HepG2 (cell line): ENCODE measurements at regions not wholly inside any gene's neighbourhood (a gene's known extent, or its start where the extent isn't known, plus 50 kb on each side); places are given as distances from the start of the nearest gene placed in this dataset.
A peak's percentile ranks its signal among the peaks of the same experiment; 100 is the strongest.

Experiments
- ARID2 ChIP-seq: sonication (generic); formaldehyde crosslinking; IDR thresholded peaks from 2 replicates; pipeline ENCODE4 v1.8.1; 2022; ENCODE audit warnings: mild to moderate bottlenecking, missing genetic modification reagents, borderline replicate concordance
- ETV6 ChIP-seq: sonication (generic); formaldehyde crosslinking; conservative IDR thresholded peaks from 2 replicates; pipeline ENCODE4 v1.4.0; 2020; ENCODE audit warnings: missing genetic modification reagents
- FOXM1 ChIP-seq: sonication (generic); formaldehyde crosslinking; IDR thresholded peaks from 2 replicates; pipeline ENCODE4 v1.5.0; 2020; ENCODE audit warnings: missing genetic modification reagents
- HDAC1 ChIP-seq: sonication (generic); formaldehyde crosslinking; IDR thresholded peaks from 2 replicates; pipeline ENCODE4 v1.5.1; 2020; ENCODE audit warnings: mild to moderate bottlenecking, missing genetic modification reagents
- HOXD1 ChIP-seq: sonication (generic); formaldehyde crosslinking; IDR thresholded peaks from 2 replicates; pipeline ENCODE4 v1.5.0; 2020; ENCODE audit warnings: missing genetic modification reagents
- KDM1A ChIP-seq: IDR thresholded peaks from 2 replicates; pipeline ENCODE4 v1.6.1; 2016; ENCODE audit warnings: missing compliant biosample characterization
- KDM3A ChIP-seq: IDR thresholded peaks from 2 replicates; pipeline ENCODE4 v1.6.1; 2018; ENCODE audit warnings: low read depth, missing compliant biosample characterization
- MAZ ChIP-seq, 2 experiments: sonication (generic) in 1 of 2; formaldehyde crosslinking in 1 of 2; IDR thresholded peaks; 2 replicates each; pipeline versions ENCODE4 v1.5.0 to v1.6.1; 2012 to 2020; ENCODE audit warnings: low read depth in 2 of 2, mild to moderate bottlenecking in 2 of 2, borderline replicate concordance in 1 of 2, improper control_type of control experiment in 1 of 2, low read length in 1 of 2, missing genetic modification reagents in 1 of 2, moderate library complexity in 1 of 2
- MYC ChIP-seq: sonication (generic); formaldehyde crosslinking; IDR thresholded peaks from 2 replicates; pipeline ENCODE4 v1.9.0; 2021; ENCODE audit warnings: missing genetic modification reagents, borderline replicate concordance
- NFYC ChIP-seq: IDR thresholded peaks from 2 replicates; pipeline ENCODE4 v1.6.1; 2016; ENCODE audit warnings: missing genetic modification reagents, missing compliant biosample characterization
- RFXAP ChIP-seq: sonication (generic); formaldehyde crosslinking; IDR thresholded peaks from 2 replicates; pipeline ENCODE4 v1.4.0; 2020; ENCODE audit warnings: missing genetic modification reagents, borderline replicate concordance
- TMF1 ChIP-seq: sonication (generic); formaldehyde crosslinking; IDR thresholded peaks from 2 replicates; pipeline ENCODE4 v1.8.1; 2022; ENCODE audit warnings: low read depth, missing genetic modification reagents
- YEATS4 ChIP-seq: sonication (generic); formaldehyde crosslinking; IDR thresholded peaks from 2 replicates; pipeline ENCODE4 v1.4.0; 2020; ENCODE audit warnings: missing genetic modification reagents, borderline replicate concordance
- ZNF263 ChIP-seq: sonication (generic); formaldehyde crosslinking; IDR thresholded peaks from 2 replicates; pipeline ENCODE4 v1.4.0; 2020; ENCODE audit warnings: missing genetic modification reagents
- ZNF563 ChIP-seq: sonication (generic); formaldehyde crosslinking; IDR thresholded peaks from 2 replicates; pipeline ENCODE4 v1.8.0; 2022; ENCODE audit warnings: mild to moderate bottlenecking, moderate library complexity, missing genetic modification reagents
- ZNF788 ChIP-seq: sonication (generic); formaldehyde crosslinking; IDR thresholded peaks from 2 replicates; pipeline ENCODE4 v1.5.0; 2020; ENCODE audit warnings: mild to moderate bottlenecking, missing genetic modification reagents, borderline replicate concordance
- ZNF792 ChIP-seq: IDR thresholded peaks from 2 replicates; pipeline ENCODE4 v1.6.1; 2016
- TF ChIP-seq, protein P1 (sequence below): IDR thresholded peaks from 2 replicates; pipeline ENCODE4 v1.4.0; 2020; ENCODE audit warnings: mild to moderate bottlenecking, missing genetic modification reagents
- TF ChIP-seq, protein P2 (sequence below): sonication (generic); formaldehyde crosslinking; IDR thresholded peaks from 2 replicates; pipeline ENCODE4 v1.5.0; 2020; ENCODE audit warnings: mild to moderate bottlenecking, missing genetic modification reagents
- TF ChIP-seq, protein P3 (sequence below): IDR thresholded peaks from 2 replicates; pipeline ENCODE4 v1.6.1; 2016; ENCODE audit warnings: missing genetic modification reagents, missing compliant biosample characterization

DNA sequence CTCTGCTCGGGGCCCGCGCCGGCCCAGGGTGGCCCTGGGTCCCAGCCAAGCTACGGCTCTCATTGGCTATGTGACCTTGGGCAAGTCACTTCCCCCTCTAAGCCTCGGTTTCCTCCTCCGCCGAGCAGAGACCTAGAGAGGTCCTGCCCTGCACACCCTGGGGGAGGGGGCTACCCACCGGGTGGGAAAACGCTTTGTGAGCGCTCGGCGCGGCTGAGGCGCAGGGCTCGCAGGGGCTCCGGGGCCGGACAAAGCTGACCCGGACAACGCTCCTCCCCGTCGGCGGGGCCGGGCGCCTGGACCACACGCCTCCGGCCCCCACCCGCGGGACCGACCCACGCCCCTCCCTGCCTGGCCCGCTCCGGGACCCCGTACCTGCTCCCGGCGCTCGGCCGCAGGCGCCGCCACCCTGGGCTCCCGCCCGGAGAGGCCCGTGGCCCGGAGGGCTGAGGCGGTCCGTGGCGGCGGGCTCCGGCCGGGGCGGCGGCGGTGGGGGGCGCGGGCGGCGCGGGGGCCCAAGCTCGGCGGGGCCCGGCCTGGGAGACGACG is 85.7 kb upstream of the MELK start (continued):
- TF ChIP-seq ETV6 (CRISPR knock-in tag) (no peak), KDM3A (CRISPR knock-in tag) (no peak), NFYC (CRISPR knock-in tag) (no peak), HDAC1 (peak; percentile 18; the same call in 1 of the 2 replicates), MAZ (IDR thresholded peaks at IDR 0.05; ENCODE audit: borderline replicate concordance, low read depth, low read length) (no peak), MAZ (CRISPR knock-in tag; IDR thresholded peaks at IDR 0.05; ENCODE audit: low read depth) (no peak; the same call in 1 of the 2 replicates), ZNF263 (CRISPR knock-in tag) (peak; percentile 28; the same call in 1 of the 2 replicates), RFXAP (CRISPR knock-in tag) (0 out of 2 replicates have a peak, but pooled peaks have one; percentile 14), ARID2 (0 out of 2 replicates have a peak, but pooled peaks have one; percentile 12), ZNF792 (no peak), KDM1A (CRISPR knock-in tag) (0 out of 2 replicates have a peak, but pooled peaks have one; percentile 41), HOXD1 (CRISPR knock-in tag) (peak; percentile 42; the same call in 1 of the 2 replicates), FOXM1 (no peak), ZNF788 (CRISPR knock-in tag) (peak; percentile 14; the same call in 1 of the 2 replicates), YEATS4 (CRISPR knock-in tag) (peak; percentile 30; the same call in 1 of the 2 replicates), TMF1 (CRISPR knock-in tag) (peak; percentile 67; the same call in 1 of the 2 replicates), MYC (CRISPR knock-in tag) (peak; percentile 36; the same call in 1 of the 2 replicates), ZNF563 (CRISPR knock-in tag) (peak; percentile 52; the same call in 1 of the 2 replicates)
- TF ChIP-seq, protein P1, sequence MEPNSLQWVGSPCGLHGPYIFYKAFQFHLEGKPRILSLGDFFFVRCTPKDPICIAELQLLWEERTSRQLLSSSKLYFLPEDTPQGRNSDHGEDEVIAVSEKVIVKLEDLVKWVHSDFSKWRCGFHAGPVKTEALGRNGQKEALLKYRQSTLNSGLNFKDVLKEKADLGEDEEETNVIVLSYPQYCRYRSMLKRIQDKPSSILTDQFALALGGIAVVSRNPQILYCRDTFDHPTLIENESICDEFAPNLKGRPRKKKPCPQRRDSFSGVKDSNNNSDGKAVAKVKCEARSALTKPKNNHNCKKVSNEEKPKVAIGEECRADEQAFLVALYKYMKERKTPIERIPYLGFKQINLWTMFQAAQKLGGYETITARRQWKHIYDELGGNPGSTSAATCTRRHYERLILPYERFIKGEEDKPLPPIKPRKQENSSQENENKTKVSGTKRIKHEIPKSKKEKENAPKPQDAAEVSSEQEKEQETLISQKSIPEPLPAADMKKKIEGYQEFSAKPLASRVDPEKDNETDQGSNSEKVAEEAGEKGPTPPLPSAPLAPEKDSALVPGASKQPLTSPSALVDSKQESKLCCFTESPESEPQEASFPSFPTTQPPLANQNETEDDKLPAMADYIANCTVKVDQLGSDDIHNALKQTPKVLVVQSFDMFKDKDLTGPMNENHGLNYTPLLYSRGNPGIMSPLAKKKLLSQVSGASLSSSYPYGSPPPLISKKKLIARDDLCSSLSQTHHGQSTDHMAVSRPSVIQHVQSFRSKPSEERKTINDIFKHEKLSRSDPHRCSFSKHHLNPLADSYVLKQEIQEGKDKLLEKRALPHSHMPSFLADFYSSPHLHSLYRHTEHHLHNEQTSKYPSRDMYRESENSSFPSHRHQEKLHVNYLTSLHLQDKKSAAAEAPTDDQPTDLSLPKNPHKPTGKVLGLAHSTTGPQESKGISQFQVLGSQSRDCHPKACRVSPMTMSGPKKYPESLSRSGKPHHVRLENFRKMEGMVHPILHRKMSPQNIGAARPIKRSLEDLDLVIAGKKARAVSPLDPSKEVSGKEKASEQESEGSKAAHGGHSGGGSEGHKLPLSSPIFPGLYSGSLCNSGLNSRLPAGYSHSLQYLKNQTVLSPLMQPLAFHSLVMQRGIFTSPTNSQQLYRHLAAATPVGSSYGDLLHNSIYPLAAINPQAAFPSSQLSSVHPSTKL (CRISPR knock-in tag): 0 out of 2 replicates have a peak, but pooled peaks have one; percentile 10
- TF ChIP-seq, protein P2, sequence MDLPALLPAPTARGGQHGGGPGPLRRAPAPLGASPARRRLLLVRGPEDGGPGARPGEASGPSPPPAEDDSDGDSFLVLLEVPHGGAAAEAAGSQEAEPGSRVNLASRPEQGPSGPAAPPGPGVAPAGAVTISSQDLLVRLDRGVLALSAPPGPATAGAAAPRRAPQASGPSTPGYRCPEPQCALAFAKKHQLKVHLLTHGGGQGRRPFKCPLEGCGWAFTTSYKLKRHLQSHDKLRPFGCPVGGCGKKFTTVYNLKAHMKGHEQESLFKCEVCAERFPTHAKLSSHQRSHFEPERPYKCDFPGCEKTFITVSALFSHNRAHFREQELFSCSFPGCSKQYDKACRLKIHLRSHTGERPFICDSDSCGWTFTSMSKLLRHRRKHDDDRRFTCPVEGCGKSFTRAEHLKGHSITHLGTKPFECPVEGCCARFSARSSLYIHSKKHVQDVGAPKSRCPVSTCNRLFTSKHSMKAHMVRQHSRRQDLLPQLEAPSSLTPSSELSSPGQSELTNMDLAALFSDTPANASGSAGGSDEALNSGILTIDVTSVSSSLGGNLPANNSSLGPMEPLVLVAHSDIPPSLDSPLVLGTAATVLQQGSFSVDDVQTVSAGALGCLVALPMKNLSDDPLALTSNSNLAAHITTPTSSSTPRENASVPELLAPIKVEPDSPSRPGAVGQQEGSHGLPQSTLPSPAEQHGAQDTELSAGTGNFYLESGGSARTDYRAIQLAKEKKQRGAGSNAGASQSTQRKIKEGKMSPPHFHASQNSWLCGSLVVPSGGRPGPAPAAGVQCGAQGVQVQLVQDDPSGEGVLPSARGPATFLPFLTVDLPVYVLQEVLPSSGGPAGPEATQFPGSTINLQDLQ: no peak
- TF ChIP-seq, protein P3, sequence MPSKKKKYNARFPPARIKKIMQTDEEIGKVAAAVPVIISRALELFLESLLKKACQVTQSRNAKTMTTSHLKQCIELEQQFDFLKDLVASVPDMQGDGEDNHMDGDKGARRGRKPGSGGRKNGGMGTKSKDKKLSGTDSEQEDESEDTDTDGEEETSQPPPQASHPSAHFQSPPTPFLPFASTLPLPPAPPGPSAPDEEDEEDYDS (CRISPR knock-in tag): no peak
